ENCODE measurements at regions not wholly inside any gene's neighbourhood (a gene's known extent, or its start where the extent isn't known, plus 50 kb on each side); places are given as distances from the start of the nearest gene placed in this dataset.

GRCh38 chr1:208597571-208597970 is 353.4 kb upstream of the PLXNA2 start:
- no peak for TF ChIP-seq CTCF (conservative IDR thresholded peaks at IDR 0.05 in 1 of 2, IDR thresholded peaks at IDR 0.05 in 1 of 2; ENCODE audit: extremely low read depth in 1 of 2, insufficient read depth in 1 of 2, low read depth in 1 of 2, low read length in 2 of 2)
- no peak for TF ChIP-seq EZH2 (IDR thresholded peaks at IDR 0.05; ENCODE audit: borderline replicate concordance, low read length)
